ENCODE measurements at regions not wholly inside any gene's neighbourhood (a gene's known extent, or its start where the extent isn't known, plus 50 kb on each side); places are given as distances from the start of the nearest gene placed in this dataset.

- Histone ChIP-seq H3K36me3 (ENCODE audit: control insufficient read depth, insufficient read depth, low read length) (no peaks in the 10 kb centered on the region), H3K4me1 (ENCODE audit: control insufficient read depth, insufficient read depth, low read length, poor library complexity, severe bottlenecking) (peaks cover 4% of the 10 kb centered on the region), H3K9me3 (ENCODE audit: control insufficient read depth, low read length) (no peaks in the 10 kb centered on the region), H3K4me3 (ENCODE audit: extremely low read depth, insufficient read depth, low read length, poor library complexity, severe bottlenecking) (no peak overlapping the region), H3K27ac (ENCODE audit: low read depth, low read length, severe bottlenecking) (no peak overlapping the region)
- no CpG with 5 or more reads among the region's 1 CpG for WGBS, 2 experiments (ENCODE audit: insufficient coverage in 2 of 2)
Observed at GRCh38 chr15:39488961-39489360, 91.9 kb upstream of the THBS1 start.

DNA sequence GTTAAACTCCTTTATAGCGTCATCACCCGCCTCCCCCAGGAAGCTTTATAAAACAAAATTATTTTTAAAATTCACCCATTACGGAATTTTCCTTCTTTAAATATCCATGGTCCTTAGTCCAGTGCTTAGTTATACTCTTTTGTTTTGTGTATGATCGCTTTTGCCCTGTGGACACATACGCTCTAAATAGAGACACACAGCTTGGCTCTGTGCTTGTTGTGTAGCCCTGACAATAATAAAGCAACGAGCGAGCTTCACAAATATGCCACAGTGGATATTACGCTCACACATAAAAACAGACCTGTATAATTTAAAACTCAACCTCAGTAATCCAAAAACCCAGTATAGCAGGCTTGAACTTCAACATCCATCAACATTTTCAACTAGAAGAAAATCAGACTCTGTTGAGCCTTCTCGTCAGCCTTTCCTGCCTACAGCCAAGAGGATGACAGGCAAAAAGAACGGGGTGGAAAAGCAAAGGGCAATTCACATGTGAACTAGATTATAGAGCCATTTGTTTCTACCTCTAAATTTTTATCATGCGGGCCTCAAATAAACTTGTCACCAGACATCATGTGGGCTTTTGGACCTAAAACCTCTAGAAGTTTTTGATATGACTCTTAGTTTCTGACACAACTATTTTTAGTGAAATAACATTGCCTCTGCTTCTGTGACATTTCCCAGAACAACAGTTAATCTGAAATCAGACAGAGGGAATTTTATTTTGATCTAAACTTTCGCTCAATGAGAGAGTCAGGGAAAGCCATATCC lies 89.6 kb upstream of the THBS1 start:
- no peak overlapping the region for H3K27ac ChIP-seq (ENCODE audit: low read depth, low read length, severe bottlenecking)
- H3K4me1 ChIP-seq (ENCODE audit: control insufficient read depth, insufficient read depth, low read length, poor library complexity, severe bottlenecking): peaks cover 9% of the 10 kb centered on the region
- H3K4me3 ChIP-seq (ENCODE audit: extremely low read depth, insufficient read depth, low read length, poor library complexity, severe bottlenecking): no peak overlapping the region
- no peaks in the 10 kb centered on the region for H3K9me3 ChIP-seq (ENCODE audit: control insufficient read depth, low read length)
- WGBS, 2 experiments (ENCODE audit: insufficient coverage in 2 of 2): 91 to 97% methylated on average over 5 to 6 of the region's 12 CpGs
- H3K36me3 ChIP-seq (ENCODE audit: control insufficient read depth, insufficient read depth, low read length): no peaks in the 10 kb centered on the region

- 67 to 75% methylated on average over 3 to 4 of the region's 4 CpGs for WGBS, 2 experiments (ENCODE audit: insufficient coverage in 2 of 2)
Observed at GRCh38 chr15:39491886-39492490, 88.9 kb upstream of the THBS1 start.

DNA sequence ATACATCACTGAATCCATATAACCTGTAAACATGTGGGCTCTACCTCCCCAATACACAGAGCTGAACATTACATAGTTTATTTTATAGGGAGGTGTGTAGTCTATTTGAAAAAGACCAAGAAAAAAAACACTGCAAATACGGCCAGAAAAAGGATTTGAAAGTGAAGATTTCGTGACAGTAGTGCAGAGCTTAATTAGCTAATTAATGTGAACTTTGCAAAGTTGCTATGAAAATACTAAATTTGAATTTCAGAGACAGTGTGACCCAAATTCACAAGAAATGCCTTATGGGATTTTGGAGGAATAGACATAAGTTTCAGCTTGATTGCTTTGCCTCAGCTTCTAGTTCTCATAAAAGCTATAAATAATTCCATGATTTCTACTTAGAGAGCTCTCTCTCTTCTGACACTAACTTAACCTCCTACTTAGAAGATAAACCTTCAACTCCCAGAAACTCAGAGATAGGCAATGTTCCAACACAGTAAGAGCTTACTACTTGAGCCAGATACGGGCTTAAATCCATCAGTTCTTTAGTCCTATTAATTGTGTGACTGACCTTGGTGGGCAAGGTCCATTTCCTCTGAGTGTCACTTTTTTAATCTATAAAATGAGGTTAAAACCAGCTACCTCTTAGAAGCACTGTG lies 87.3 kb upstream of the THBS1 start:
- WGBS, 2 experiments (ENCODE audit: insufficient coverage in 2 of 2): 91 to 92% methylated on average over 2 of the region's 3 CpGs
- Histone ChIP-seq H3K4me1 (ENCODE audit: control insufficient read depth, insufficient read depth, low read length, poor library complexity, severe bottlenecking) (peaks cover 8% of the 10 kb centered on the region), H3K27ac (ENCODE audit: low read depth, low read length, severe bottlenecking) (no peak overlapping the region), H3K36me3 (ENCODE audit: control insufficient read depth, insufficient read depth, low read length) (no peaks in the 10 kb centered on the region), H3K9me3 (ENCODE audit: control insufficient read depth, low read length) (no peaks in the 10 kb centered on the region), H3K4me3 (ENCODE audit: extremely low read depth, insufficient read depth, low read length, poor library complexity, severe bottlenecking) (no peak overlapping the region)

More at GRCh38 chr15:39491886-39492490, 88.9 kb upstream of the THBS1 start:
- H3K4me3 ChIP-seq (ENCODE audit: extremely low read depth, insufficient read depth, low read length, poor library complexity, severe bottlenecking): no peak overlapping the region
- H3K27ac ChIP-seq (ENCODE audit: low read depth, low read length, severe bottlenecking): no peak overlapping the region
- peaks cover 11% of the 10 kb centered on the region for H3K4me1 ChIP-seq (ENCODE audit: control insufficient read depth, insufficient read depth, low read length, poor library complexity, severe bottlenecking)
- no peaks in the 10 kb centered on the region for H3K36me3 ChIP-seq (ENCODE audit: control insufficient read depth, insufficient read depth, low read length)
- H3K9me3 ChIP-seq (ENCODE audit: control insufficient read depth, low read length): no peaks in the 10 kb centered on the region

DNA sequence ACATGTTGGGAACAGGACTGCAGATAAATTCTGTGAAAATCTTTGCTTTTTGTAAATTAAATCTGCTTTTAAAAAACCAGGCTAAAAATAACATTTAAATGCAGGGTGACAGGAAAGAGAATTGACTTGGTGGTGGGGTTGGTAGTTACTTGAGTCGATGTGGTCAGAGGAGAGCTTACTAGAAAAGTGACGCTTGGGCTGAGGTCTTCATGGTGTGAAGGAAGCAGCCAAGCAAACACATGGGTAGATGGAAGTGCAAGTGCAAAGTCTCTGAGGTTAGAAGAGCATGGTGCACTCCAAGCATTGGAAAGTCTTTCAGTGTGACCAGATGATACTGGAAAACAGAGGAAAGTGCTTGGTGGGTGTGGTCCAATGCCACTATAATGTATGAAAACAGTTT lies 86.4 kb upstream of the THBS1 start:
- no peak overlapping the region for H3K4me3 ChIP-seq (ENCODE audit: extremely low read depth, insufficient read depth, low read length, poor library complexity, severe bottlenecking)
- H3K9me3 ChIP-seq (ENCODE audit: control insufficient read depth, low read length): no peaks in the 10 kb centered on the region
- whole genome bisulfite sequencing, 2 experiments (ENCODE audit: insufficient coverage in 2 of 2): 92 to 100% methylated on average over 2 of the region's 2 CpGs
- no peak overlapping the region for H3K27ac ChIP-seq (ENCODE audit: low read depth, low read length, severe bottlenecking)
- no peaks in the 10 kb centered on the region for H3K36me3 ChIP-seq (ENCODE audit: control insufficient read depth, insufficient read depth, low read length)
- peaks cover 6% of the 10 kb centered on the region for H3K4me1 ChIP-seq (ENCODE audit: control insufficient read depth, insufficient read depth, low read length, poor library complexity, severe bottlenecking)

GRCh38 chr15:39495871-39496840 lies 84.7 kb upstream of the THBS1 start:
- Histone ChIP-seq H3K27ac (ENCODE audit: low read depth, low read length, severe bottlenecking) (no peak overlapping the region), H3K36me3 (ENCODE audit: control insufficient read depth, insufficient read depth, low read length) (no peaks in the 10 kb centered on the region), H3K9me3 (ENCODE audit: control insufficient read depth, low read length) (no peaks in the 10 kb centered on the region), H3K4me1 (ENCODE audit: control insufficient read depth, insufficient read depth, low read length, poor library complexity, severe bottlenecking) (peaks cover 7% of the 10 kb centered on the region), H3K4me3 (ENCODE audit: extremely low read depth, insufficient read depth, low read length, poor library complexity, severe bottlenecking) (no peak overlapping the region)
- WGBS, 2 experiments (ENCODE audit: insufficient coverage in 2 of 2): 81 to 88% methylated on average over 6 to 7 of the region's 8 CpGs

- no peak overlapping the region for H3K4me3 ChIP-seq (ENCODE audit: extremely low read depth, insufficient read depth, low read length, poor library complexity, severe bottlenecking)
- no peaks in the 10 kb centered on the region for H3K36me3 ChIP-seq (ENCODE audit: control insufficient read depth, insufficient read depth, low read length)
- WGBS, 2 experiments (ENCODE audit: insufficient coverage in 2 of 2): 86 to 98% methylated on average over 5 to 6 of the region's 6 CpGs
- H3K27ac ChIP-seq (ENCODE audit: low read depth, low read length, severe bottlenecking): no peak overlapping the region
- no peaks in the 10 kb centered on the region for H3K9me3 ChIP-seq (ENCODE audit: control insufficient read depth, low read length)
- H3K4me1 ChIP-seq (ENCODE audit: control insufficient read depth, insufficient read depth, low read length, poor library complexity, severe bottlenecking): peaks cover 9% of the 10 kb centered on the region
Observed at GRCh38 chr15:39497016-39497758, 83.7 kb upstream of the THBS1 start.

DNA sequence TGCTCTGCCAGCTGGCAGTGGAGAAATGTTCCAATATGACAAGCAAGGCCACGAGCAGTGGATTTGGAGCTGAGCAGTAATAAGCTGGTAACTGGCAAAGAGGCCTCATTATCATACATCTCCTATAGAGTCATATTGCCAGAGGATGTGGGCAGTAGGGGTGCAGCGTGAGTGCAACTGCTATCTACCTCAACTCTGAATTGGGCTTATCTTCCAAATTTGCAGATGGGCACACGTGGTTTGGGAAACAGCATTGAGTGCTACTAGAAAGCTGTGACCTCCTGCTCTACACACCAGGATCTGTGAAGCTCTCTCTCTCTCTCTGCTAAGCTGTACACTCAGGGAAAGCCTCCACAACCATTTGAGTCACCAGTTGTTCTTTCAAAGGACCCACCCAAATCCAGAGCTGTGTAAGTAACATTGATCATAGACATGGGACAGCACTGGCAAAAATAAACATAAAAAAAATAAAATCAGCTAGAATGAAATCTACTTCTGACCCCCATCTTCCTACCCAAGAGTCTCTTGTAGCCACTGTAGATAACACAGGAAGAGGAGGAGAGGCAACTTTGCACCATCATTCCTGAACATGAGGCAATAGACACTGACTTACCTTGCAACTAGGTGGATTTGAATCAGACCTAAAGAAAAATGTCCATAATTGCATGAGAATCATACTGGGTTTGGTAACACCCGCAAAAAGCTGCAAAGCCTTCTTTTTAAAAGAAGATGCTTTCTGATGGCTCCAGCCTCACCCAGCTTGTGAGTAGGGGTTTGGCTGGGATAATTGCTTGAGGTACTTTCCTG lies 82.9 kb upstream of the THBS1 start:
- Histone ChIP-seq H3K4me1 (ENCODE audit: control insufficient read depth, insufficient read depth, low read length, poor library complexity, severe bottlenecking) (peaks cover 13% of the 10 kb centered on the region), H3K4me3 (ENCODE audit: extremely low read depth, insufficient read depth, low read length, poor library complexity, severe bottlenecking) (no peak overlapping the region), H3K36me3 (ENCODE audit: control insufficient read depth, insufficient read depth, low read length) (no peaks in the 10 kb centered on the region), H3K9me3 (ENCODE audit: control insufficient read depth, low read length) (no peaks in the 10 kb centered on the region), H3K27ac (ENCODE audit: low read depth, low read length, severe bottlenecking) (no peak overlapping the region)
- WGBS, 2 experiments (ENCODE audit: insufficient coverage in 2 of 2): 50 to 59% methylated on average over 2 to 3 of the region's 4 CpGs

DNA sequence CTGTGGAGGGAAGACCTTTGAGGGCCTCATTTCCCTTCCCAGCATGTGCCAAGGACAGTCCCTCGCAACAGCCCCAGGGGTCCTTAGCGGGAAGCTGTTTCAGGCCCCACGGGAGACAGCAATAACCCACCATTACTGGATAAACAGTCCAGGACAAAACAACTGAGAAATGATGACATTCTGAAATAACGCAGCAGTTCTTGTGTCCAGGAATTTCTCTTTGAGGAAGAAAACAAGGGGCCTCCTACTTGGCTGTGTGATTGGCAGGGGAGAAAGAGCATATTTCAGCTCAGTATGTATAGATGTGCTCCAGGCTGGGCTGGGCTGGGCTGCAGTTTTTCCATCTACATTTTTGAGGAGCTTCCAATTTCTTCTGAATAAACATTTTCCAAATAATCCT lies 82.2 kb upstream of the THBS1 start:
- Histone ChIP-seq H3K4me1 (ENCODE audit: control insufficient read depth, insufficient read depth, low read length, poor library complexity, severe bottlenecking) (peaks cover 13% of the 10 kb centered on the region), H3K9me3 (ENCODE audit: control insufficient read depth, low read length) (no peaks in the 10 kb centered on the region), H3K4me3 (ENCODE audit: extremely low read depth, insufficient read depth, low read length, poor library complexity, severe bottlenecking) (no peak overlapping the region), H3K27ac (ENCODE audit: low read depth, low read length, severe bottlenecking) (no peak overlapping the region), H3K36me3 (ENCODE audit: control insufficient read depth, insufficient read depth, low read length) (no peaks in the 10 kb centered on the region)
- WGBS, 2 experiments (ENCODE audit: insufficient coverage in 2 of 2): 93 to 100% methylated on average over 3 of the region's 4 CpGs

All from mesodermal cell (in vitro differentiated cells).